Endothelial cell (in vitro differentiated cells): ENCODE measurements at regions not wholly inside any gene's neighbourhood (a gene's known extent, or its start where the extent isn't known, plus 50 kb on each side); places are given as distances from the start of the nearest gene placed in this dataset.

ENCODE experiments used
- DNase-seq: peaks from one replicate; pipeline ENCODE4 v3.0.0; 2021; ENCODE audit warnings: low spot score
- H3K27ac Mint-ChIP-seq: one replicate; pipeline ENCODE4 v1.8.0; 2021; ENCODE audit warnings: mixed read lengths, inconsistent platforms; ENCODE audit not compliant: unreplicated experiment
- H3K27me3 Mint-ChIP-seq: one replicate; pipeline ENCODE4 v1.8.0; 2021; ENCODE audit warnings: mild to moderate bottlenecking, moderate library complexity, mixed read lengths, inconsistent platforms; ENCODE audit not compliant: unreplicated experiment
- H3K36me3 Mint-ChIP-seq: one replicate; pipeline ENCODE4 v1.8.0; 2021; ENCODE audit warnings: mild to moderate bottlenecking, low read depth, mixed read lengths, inconsistent platforms; ENCODE audit not compliant: unreplicated experiment
- H3K4me1 Mint-ChIP-seq: one replicate; pipeline ENCODE4 v1.8.0; 2021; ENCODE audit warnings: mild to moderate bottlenecking, mixed read lengths, inconsistent platforms; ENCODE audit not compliant: unreplicated experiment
- H3K4me3 Mint-ChIP-seq: one replicate; pipeline ENCODE4 v1.8.0; 2021; ENCODE audit warnings: mild to moderate bottlenecking, mixed read lengths, inconsistent platforms; ENCODE audit not compliant: unreplicated experiment
- H3K9me3 Mint-ChIP-seq: one replicate; pipeline ENCODE4 v1.8.0; 2021; ENCODE audit warnings: mixed read lengths, inconsistent platforms; ENCODE audit not compliant: unreplicated experiment
- CTCF ChIP-seq: fragments of 200-600 bp; sonication (generic); IDR thresholded peaks from one replicate; pipeline ENCODE4 v1.5.0; 2021; ENCODE audit warnings: antibody characterized with exemption; ENCODE audit not compliant: unreplicated experiment

GRCh38 chr9:81860581-81860980 lies 67.6 kb upstream of the SPATA31D4 start:
- Mint-ChIP-seq H3K4me3 (no peak overlapping the region), H3K9me3 (no peaks in the 10 kb centered on the region), H3K27ac (no peak overlapping the region), H3K4me1 (no peaks in the 10 kb centered on the region), H3K27me3 (no peaks in the 10 kb centered on the region), H3K36me3 (no peaks in the 10 kb centered on the region)
- TF ChIP-seq CTCF = no peak
- no peak for DNase-seq

- Mint-ChIP-seq H3K4me3 (no peak overlapping the region), H3K4me1 (no peaks in the 10 kb centered on the region), H3K36me3 (no peaks in the 10 kb centered on the region), H3K9me3 (no peaks in the 10 kb centered on the region), H3K27ac (no peak overlapping the region), H3K27me3 (no peaks in the 10 kb centered on the region)
- no peak for TF ChIP-seq CTCF
- DNase-seq = no peak
These were observed 66.6 kb upstream of the SPATA31D4 start for GRCh38 chr9:81861644-81862043.

- no peaks in the 10 kb centered on the region for H3K4me1 Mint-ChIP-seq
These were observed 60.1 kb upstream of the SPATA31D4 start for GRCh38 chr9:81868145-81868544.

GRCh38 chr9:81871695-81872094 lies 56.5 kb upstream of the SPATA31D4 start:
- no peaks in the 10 kb centered on the region for H3K9me3 Mint-ChIP-seq
- H3K4me1 Mint-ChIP-seq = peaks cover 5% of the 10 kb centered on the region
- TF ChIP-seq CTCF = no peak
- no peak overlapping the region for H3K4me3 Mint-ChIP-seq
- no peak for DNase-seq
- H3K27me3 Mint-ChIP-seq = no peaks in the 10 kb centered on the region
- H3K36me3 Mint-ChIP-seq = no peaks in the 10 kb centered on the region
- H3K27ac Mint-ChIP-seq = no peak overlapping the region

More at GRCh38 chr9:81868145-81868544, 60.1 kb upstream of the SPATA31D4 start:
- Mint-ChIP-seq H3K36me3 (no peaks in the 10 kb centered on the region), H3K27ac (no peak overlapping the region), H3K9me3 (no peaks in the 10 kb centered on the region), H3K27me3 (no peaks in the 10 kb centered on the region), H3K4me3 (no peak overlapping the region)
- no peak for TF ChIP-seq CTCF
- DNase-seq = no peak

GRCh38 chr9:81874250-81874649 lies 54.0 kb upstream of the SPATA31D4 start:
- DNase-seq = no peak
- no peaks in the 10 kb centered on the region for H3K9me3 Mint-ChIP-seq
- no peak overlapping the region for H3K27ac Mint-ChIP-seq

More at GRCh38 chr9:81874250-81874649, 54.0 kb upstream of the SPATA31D4 start:
- H3K4me3 Mint-ChIP-seq = no peak overlapping the region
- TF ChIP-seq CTCF = no peak
- H3K4me1 Mint-ChIP-seq = peaks cover 8% of the 10 kb centered on the region
- no peaks in the 10 kb centered on the region for H3K27me3 Mint-ChIP-seq
- H3K36me3 Mint-ChIP-seq = no peaks in the 10 kb centered on the region
